ENCODE measurements at regions not wholly inside any gene's neighbourhood (a gene's known extent, or its start where the extent isn't known, plus 50 kb on each side); places are given as distances from the start of the nearest gene placed in this dataset.

- no peaks in the 10 kb centered on the region for H3K9me3 Mint-ChIP-seq
- H3K36me3 Mint-ChIP-seq (ENCODE audit: low read depth), result no peaks in the 10 kb centered on the region
- peaks cover 14% of the 10 kb centered on the region for H3K27me3 Mint-ChIP-seq (ENCODE audit: low read depth, poor library complexity)
- no peak overlapping the region for H3K27ac Mint-ChIP-seq
- peaks cover 5% of the 10 kb centered on the region for H3K4me1 Mint-ChIP-seq
- no peak for DNase-seq
- H3K4me3 Mint-ChIP-seq, result no peak overlapping the region
- TF ChIP-seq, protein P1, sequence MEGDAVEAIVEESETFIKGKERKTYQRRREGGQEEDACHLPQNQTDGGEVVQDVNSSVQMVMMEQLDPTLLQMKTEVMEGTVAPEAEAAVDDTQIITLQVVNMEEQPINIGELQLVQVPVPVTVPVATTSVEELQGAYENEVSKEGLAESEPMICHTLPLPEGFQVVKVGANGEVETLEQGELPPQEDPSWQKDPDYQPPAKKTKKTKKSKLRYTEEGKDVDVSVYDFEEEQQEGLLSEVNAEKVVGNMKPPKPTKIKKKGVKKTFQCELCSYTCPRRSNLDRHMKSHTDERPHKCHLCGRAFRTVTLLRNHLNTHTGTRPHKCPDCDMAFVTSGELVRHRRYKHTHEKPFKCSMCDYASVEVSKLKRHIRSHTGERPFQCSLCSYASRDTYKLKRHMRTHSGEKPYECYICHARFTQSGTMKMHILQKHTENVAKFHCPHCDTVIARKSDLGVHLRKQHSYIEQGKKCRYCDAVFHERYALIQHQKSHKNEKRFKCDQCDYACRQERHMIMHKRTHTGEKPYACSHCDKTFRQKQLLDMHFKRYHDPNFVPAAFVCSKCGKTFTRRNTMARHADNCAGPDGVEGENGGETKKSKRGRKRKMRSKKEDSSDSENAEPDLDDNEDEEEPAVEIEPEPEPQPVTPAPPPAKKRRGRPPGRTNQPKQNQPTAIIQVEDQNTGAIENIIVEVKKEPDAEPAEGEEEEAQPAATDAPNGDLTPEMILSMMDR (IDR thresholded peaks at IDR 0.05), result no peak
These were observed 126.7 kb downstream of the TES start for GRCh38 chr7:116337018-116337417.

DNA sequence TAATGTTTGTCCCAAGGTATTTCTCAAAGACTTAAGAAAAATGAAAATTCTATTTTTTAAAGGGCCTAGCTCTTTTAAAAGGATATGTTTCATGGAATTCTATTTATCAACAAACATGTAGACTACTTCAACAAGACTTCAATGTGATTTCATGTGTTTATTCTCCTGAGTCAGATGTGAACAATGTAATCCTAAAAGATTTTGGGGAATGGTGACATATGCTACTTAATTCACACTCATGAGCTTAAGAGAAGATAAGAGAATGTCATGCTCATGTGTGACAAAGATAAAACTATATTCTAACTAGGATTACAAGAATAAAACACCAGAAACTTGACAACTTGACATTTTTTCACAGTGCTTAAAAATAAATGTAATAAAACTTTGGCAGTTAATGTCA, 127.5 kb downstream of the TES start:
- Mint-ChIP-seq H3K36me3 (ENCODE audit: low read depth) (no peaks in the 10 kb centered on the region), H3K9me3 (no peaks in the 10 kb centered on the region), H3K27me3 (ENCODE audit: low read depth, poor library complexity) (peaks cover 14% of the 10 kb centered on the region), H3K4me3 (no peak overlapping the region), H3K4me1 (peaks cover 5% of the 10 kb centered on the region), H3K27ac (no peak overlapping the region)
- no peak for DNase-seq
- TF ChIP-seq, protein P1 (IDR thresholded peaks at IDR 0.05), result no peak

- TF ChIP-seq, protein P1 (IDR thresholded peaks at IDR 0.05), result no peak
- Mint-ChIP-seq H3K4me1 (peaks cover 5% of the 10 kb centered on the region), H3K9me3 (peaks cover 10% of the 10 kb centered on the region), H3K36me3 (ENCODE audit: low read depth) (no peaks in the 10 kb centered on the region), H3K27me3 (ENCODE audit: low read depth, poor library complexity) (peaks cover 16% of the 10 kb centered on the region), H3K27ac (no peak overlapping the region), H3K4me3 (no peak overlapping the region)
- DNase-seq, result no peak
These were observed 129.2 kb downstream of the TES start for GRCh38 chr7:116339564-116339963.

DNA sequence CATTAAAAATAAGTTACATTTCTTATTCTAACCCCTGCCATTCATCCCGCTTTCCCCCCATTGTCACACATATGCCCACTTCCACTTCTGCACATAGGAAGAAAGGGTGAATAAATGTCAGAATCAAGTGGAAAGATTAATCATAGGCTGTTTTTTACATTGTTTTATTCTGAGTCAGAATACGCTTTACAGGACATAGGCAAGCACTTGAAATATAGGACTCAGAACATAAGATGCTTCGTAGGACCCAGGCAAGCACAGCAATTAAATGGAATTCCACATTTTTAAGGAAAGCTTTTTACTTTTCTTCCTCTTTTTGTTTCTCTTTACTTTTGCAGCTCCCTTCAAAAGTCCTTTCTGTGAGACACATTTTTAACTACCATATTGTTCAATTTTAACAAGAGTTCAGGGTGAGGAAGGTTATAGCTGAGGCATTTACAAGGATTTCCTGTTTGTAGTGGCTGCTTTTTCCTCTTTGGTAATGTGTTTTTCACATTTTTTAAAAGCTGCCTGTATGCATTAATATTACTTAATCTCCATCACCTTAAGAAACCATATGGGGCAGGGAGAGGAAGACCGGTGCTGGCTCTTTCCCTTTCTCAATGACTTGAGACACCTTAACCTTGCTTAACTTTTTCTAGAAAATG, 130.0 kb downstream of the TES start:
- Mint-ChIP-seq H3K27me3 (ENCODE audit: low read depth, poor library complexity) (peaks cover 14% of the 10 kb centered on the region), H3K4me3 (no peak overlapping the region), H3K27ac (no peak overlapping the region), H3K9me3 (peaks cover 10% of the 10 kb centered on the region), H3K36me3 (ENCODE audit: low read depth) (no peaks in the 10 kb centered on the region), H3K4me1 (peaks cover 5% of the 10 kb centered on the region)
- no peak for DNase-seq
- TF ChIP-seq, protein P1 (IDR thresholded peaks at IDR 0.05), result no peak

GRCh38 chr7:116340943-116341907, 130.9 kb downstream of the TES start:
- Mint-ChIP-seq H3K9me3 (peaks cover 11% of the 10 kb centered on the region), H3K36me3 (ENCODE audit: low read depth) (no peaks in the 10 kb centered on the region), H3K27ac (no peak overlapping the region), H3K4me1 (peaks cover 5% of the 10 kb centered on the region), H3K27me3 (ENCODE audit: low read depth, poor library complexity) (peaks cover 14% of the 10 kb centered on the region), H3K4me3 (no peak overlapping the region)
- TF ChIP-seq, protein P1 (IDR thresholded peaks at IDR 0.05), result no peak
- DNase-seq, result no peak

Data from nephron progenitor cell (in vitro differentiated cells).